Left lobe of liver (tissue), 2 donors: ENCODE measurements at regions not wholly inside any gene's neighbourhood (a gene's known extent, or its start where the extent isn't known, plus 50 kb on each side); places are given as distances from the start of the nearest gene placed in this dataset.
A peak's percentile ranks its signal among the peaks of the same experiment; 100 is the strongest.

ENCODE experiments used
- ATAC-seq: fragments of 200-7000 bp; cut with Tn5 transposase; one replicate; pipeline ENCODE4 v1.9.1; 2020; ENCODE audit warnings: mild to moderate bottlenecking, moderate library complexity
- DNase-seq: peaks from one replicate; pipeline ENCODE4 v3.0.0-alpha.2; 2020; ENCODE audit warnings: low spot score
- donor health status: DM: no; HTN: no; CAD: no; lungs with moderate emphysema.
- donor health status: DM: no; HTN: yes; CAD: no.

DNA sequence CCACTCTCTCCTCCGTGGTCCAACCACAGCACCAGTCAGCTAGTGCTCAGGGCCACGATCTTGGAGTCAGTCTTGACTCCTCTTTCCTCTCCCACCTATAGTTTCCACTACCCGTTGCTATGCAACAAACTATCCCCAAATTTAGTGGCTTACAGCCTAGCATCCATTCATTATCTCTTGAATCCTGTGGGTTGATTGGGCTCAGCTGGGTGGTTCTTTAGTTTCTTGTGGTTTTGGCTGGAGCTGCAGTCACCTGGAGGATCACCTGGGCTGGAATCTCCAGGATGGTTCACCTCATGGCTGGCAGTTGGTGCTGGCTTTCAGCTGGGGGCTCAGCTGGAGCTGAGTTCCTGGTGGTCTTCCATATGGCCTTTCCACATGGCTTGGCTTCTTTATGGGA, 149.9 kb downstream of the ASB1 start:
- ATAC-seq, result no peak
- DNase-seq, result no peak

- ATAC-seq, result no peak
Observed at GRCh38 chr2:238578256-238578655, 151.5 kb downstream of the ASB1 start.

DNA sequence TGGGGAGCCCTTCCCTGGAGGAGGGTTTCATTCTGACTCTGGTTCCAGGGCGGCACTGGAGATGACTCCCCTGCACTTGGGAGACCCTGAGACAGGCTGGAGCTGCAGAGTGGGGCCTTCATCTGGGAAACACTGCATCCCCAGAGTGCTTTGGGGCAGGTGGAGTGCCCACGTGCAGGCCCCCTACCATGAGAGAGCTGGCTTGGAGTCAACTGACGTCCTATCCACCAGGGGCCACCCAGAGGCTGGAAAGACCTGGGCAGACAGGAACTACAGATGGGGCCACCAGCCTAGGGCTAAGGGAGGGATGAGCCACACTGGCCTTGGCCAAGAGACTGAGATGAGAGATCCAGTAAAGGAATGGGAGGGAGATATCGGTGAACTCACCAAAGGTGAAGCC, 153.8 kb downstream of the ASB1 start:
- no peak for ATAC-seq
- DNase-seq, result no peak

More at GRCh38 chr2:238578256-238578655, 151.5 kb downstream of the ASB1 start:
- DNase-seq, result no peak

DNA sequence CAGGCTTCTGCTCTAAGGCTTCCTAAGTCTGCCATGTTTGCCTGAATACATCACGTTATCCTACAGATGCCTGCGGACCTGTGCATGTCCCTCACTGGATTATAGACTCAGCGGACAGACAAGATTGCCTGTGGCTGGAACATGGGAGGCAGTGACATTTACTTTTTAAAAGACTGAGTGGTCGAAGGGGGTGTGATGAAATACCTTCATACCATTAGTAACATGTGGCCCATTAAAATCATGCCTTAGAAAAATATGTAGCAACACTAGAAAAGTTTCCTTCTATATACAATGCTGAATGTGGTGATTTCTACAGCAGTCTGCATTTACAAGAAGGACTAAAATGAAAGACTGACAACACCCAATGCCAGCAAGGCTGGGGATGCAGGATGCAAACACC, 154.4 kb downstream of the ASB1 start:
- no peak for ATAC-seq

DNA sequence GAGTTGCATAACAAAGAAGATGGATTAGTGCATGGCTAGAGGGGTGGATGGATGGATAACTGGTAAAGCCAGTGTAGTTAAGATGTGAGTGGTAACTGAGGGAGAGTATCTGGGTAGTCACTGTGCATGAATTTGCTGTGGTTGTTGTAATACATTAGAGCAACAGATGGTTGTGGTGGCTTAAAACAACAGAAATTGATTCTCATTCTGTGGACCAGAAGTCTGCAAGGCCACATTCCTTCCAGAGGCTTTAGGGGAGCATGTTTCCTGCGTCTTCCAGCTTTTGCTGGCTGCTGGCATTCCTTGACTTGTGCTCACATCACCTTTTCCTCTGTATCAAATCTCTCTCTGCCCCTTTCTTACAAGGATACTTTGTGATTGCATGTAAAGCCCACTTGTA, 155.4 kb downstream of the ASB1 start:
- DNase-seq (no peak), ATAC-seq (no peak)

More for the DNA sequence above, 154.4 kb downstream of the ASB1 start:
- no peak for DNase-seq

DNA sequence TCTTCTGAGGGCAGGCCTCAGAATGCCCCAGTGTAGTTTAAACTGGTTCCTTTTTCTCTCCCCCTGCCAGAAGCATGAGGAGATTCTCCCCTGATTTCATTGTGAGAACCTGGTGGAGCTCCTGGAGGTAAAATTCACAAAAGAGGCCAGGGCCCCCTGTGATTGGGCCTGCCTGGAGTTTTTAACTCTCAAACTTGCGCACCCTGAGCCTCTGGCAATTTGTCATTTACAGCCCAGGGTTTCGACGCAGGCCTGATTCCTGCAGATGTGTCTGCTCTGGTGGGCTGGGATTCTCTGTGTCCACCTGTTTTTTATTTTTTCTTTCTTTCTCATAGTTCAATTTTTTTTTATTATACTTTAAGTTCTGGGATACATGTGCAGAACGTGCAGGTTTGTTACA, 157.9 kb downstream of the ASB1 start:
- DNase-seq, result no peak
- no peak for ATAC-seq

DNA sequence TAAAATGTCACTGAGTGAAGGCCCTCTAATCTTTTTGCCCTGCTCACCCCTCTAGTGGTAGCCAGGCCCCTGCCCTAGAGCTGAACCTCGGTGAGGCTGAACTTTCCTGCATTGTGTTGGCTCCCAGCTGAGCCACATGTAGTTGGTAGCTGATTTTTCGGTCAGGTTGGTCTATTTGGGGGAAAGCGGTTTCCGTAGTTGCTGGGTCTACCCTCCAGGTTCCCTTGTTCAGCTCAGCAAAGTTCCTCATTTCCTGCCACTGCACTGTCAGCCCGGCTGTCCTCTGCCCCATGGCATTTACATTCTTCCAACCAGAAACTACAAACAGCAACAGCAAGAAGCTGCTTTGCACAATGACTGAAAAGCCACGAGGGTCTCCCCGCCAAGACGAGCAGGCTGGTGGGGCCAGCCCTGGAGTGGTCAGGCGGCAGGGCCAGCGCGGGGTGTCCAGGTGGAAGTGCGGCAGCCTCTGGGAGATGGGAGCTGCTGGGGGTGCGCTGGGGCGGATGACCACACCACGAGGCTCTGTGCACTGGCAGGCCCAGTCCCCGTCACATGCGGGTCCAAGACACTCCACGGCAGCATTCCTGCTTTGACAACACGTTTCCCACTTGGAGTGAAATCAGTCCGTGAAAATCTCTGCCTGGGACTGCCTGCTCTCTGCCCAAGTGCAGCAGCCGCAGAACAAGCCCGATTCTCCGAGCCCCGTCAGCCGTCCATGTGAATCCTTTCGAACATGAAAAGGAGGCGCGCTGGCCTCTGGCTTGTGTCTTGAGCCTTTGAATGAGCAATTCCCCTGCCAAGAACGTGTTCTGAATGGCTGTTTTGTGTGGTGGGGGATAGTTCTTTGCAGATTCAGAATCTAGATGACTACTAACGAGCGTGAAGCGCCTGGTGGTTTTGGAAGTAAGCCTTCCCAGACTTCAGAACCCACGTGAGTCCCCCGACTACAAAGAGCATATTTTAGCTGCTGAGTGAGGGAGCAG, 159.4 kb downstream of the ASB1 start:
- ATAC-seq, result no peak
- DNase-seq, result no peak

DNA sequence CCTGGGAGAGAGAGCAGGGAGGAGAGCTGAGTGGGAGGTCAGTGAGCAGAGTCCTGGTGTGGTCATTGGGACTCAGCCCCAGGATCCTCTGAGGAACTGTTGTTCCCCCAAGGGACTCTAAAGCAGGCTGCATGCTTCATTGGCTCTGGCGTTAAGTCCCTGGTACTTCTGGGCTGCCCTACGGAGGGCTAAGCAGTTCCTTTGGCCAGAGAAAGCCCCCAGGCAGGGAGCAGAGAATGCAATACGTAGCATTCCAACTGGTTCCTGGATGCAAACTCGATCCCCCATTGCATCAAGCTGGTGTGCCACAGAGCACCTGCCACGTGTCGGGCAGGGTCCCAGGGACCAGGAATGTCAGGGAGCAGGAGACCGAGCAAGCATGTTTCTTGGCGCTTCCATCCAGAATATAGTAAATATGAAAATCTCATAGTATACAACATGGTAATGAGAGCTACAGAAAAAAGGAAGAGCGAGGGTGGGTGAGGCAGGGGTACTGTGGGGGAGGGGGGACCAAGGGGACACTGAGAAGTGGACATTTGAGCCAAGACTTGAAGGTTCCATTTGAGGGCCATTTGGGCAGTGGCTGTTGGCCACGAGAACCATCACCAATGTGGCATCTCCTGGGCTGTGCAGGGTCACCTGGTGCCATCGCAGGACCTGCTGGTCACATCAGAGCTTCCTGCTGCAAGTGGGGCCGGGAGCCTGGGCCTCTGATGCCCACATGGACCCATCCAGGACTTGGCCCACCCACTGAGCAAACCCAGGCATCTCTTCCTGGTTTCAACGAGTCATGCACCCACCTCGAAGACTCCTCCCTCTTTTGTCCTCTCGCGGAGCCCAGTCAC, 160.4 kb downstream of the ASB1 start:
- DNase-seq, result no peak
- no peak for ATAC-seq

DNA sequence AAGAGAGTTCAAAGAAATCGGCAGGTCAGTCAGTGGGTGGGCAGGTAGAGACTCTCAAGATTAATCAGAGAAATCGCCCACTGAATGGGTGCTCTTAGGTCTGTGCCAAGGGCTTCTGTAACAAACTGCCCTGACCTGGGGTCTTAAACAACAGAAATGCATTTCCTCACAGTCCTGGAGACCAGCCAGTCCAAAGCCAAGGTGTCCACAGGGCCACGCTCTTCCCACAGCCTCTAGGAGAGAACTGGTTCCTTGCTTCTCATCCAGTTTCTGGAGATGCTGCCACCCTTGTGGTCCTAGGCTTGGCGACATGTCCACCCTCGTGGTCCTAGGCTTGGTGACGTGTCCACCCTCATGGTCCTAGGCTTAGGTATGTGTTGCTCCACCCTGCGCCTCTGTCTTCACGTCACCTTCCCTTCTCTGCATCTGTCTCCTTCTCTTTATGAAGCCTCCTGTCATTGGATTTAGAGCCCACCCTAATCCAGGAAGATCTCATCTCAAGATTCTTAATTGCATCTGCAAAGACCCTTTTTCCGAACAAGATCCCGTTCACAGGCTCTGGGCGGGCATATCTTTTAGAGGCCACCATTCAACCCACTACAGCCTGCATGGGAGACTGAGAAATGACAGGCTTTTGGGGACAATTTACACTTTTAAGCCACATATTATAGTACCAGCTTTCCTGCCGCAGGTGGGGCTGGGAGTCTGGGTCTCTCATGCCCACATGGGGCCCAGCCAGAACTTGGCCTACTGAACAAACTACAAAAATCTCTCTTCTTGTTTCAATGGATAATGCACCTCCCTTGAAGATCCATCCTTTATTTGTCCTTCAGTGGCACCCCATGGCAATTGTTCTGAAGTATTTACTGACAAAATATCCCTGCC, 161.3 kb downstream of the ASB1 start:
- no peak for DNase-seq

GRCh38 chr2:238589591-238590460, 163.1 kb downstream of the ASB1 start:
- ATAC-seq (no peak), DNase-seq (no peak)

More for the DNA sequence above, 161.3 kb downstream of the ASB1 start:
- no peak for ATAC-seq

DNA sequence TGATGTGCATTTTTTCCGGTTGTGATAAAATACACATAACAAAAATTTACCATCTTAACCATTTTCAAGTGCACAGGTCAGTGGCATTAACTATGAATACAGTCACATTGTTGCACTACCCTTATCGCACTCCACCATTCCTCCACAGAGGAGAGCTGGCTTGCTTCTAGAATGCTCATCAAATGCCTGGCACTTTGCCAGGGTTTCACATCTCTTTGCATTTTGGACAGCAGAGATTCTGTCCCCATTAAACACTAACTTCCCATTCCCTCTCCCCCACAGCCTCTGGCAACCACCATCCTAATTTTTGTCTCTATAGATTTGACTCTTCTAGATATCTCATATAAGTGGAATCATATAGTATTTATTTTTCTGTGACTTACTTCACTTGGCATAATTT, 165.0 kb downstream of the ASB1 start:
- DNase-seq (no peak), ATAC-seq (no peak)

- no peak for DNase-seq
- no peak for ATAC-seq
Observed at GRCh38 chr2:238593236-238593635, 166.5 kb downstream of the ASB1 start.

DNA sequence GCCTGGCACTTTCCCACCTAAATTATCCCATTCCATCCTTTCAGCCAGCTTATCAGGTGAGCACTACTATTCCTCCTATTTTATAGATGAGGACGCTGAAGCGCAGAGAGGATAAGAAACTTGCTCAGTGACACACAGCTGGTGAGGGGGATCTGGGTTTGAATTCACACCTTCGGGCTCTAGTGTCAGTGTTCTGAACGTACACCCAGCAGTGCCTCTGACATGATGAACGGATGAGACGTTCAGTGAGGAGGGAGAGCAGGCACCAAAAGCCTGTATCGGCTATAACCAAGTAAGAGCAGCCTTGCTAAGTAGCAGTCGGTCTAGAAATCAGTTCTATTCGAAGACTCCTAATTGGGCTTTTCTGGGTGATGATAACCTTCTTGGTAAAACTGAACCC, 167.0 kb downstream of the ASB1 start:
- ATAC-seq, result no peak
- DNase-seq, result no peak

DNA sequence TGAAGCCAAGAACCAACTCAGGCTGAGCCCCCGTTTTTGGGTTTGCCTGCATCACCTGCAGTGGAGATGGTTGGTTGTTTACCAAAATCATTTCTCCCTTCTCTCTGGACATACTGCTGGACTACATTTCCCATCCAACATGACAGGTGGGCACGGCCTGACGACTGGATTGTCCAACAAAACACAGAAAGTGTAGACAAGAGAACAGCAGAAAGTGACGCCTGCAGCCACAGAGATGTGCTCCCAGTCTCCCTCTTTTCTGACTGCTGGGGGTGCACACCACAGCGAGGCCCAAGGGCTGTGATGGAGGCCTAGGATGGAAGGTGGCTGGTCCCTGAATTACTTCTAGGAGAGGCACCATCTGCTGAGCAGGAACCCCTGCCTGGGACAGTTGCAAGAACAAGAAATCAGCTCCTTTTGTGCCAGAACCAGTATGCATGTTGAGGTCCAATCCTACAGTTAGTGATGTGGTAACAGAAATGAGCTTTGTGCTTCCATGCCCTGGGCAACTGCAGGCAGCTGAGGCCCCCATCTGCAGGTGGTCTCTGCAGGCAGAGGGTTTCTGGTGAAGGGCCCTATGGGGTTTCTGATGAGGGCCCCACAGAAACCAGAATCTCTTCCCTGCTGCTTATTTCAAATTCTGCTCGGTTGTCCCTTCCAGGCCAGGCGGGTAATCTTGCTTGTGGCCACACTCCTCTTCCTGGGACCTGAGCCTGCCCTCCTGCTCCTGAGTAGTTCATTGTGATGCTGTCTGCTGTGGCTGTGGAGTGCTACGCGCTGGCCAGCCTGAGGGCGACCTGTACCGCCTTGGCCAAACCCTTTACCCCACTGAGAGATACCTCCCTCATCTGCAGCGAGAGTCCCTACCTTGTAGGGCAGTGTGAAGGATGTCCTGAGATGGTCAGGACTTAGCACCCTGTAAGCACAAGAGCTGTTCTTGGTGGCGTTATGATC, 168.3 kb downstream of the ASB1 start:
- ATAC-seq, result no peak
- DNase-seq, result no peak

DNA sequence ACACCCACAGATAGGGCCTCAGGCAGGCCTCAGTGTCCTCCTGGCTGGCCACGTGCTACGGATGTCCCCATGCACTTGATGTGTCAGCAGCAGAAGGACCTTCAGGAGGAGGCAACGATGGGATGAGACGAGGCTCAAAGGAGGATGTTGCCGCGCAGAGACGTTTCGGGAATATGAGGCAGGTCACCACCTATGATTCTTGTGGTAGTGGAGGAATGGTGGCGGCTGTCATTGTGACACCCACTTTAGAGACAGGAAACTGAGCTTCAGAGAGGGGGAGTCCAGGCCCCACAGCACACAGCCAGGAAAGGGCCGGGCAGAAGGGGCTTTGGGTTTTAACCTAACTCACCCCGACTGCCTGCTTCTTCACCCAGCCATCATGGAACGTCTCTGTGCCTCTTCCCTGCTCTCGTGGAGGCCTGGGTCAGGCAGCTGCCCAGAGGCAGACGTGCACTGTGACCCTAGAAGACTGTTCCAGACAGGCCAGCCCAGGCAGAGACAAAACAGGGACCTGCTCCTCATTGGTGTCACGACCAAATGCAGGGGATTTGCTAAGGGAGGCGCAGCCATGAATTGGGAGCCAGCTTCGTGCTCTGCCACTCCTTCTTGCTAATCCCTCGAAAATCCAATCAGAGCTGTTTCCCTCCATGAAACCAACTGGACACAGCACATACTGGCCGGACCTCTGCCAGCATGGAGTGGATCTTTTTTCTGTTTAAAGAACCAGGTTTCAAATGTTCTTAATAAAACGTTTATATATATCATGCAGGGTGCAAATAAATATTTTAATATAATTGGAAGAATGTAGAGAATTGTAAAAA, 169.2 kb downstream of the ASB1 start:
- DNase-seq (no peak), ATAC-seq (no peak)

DNA sequence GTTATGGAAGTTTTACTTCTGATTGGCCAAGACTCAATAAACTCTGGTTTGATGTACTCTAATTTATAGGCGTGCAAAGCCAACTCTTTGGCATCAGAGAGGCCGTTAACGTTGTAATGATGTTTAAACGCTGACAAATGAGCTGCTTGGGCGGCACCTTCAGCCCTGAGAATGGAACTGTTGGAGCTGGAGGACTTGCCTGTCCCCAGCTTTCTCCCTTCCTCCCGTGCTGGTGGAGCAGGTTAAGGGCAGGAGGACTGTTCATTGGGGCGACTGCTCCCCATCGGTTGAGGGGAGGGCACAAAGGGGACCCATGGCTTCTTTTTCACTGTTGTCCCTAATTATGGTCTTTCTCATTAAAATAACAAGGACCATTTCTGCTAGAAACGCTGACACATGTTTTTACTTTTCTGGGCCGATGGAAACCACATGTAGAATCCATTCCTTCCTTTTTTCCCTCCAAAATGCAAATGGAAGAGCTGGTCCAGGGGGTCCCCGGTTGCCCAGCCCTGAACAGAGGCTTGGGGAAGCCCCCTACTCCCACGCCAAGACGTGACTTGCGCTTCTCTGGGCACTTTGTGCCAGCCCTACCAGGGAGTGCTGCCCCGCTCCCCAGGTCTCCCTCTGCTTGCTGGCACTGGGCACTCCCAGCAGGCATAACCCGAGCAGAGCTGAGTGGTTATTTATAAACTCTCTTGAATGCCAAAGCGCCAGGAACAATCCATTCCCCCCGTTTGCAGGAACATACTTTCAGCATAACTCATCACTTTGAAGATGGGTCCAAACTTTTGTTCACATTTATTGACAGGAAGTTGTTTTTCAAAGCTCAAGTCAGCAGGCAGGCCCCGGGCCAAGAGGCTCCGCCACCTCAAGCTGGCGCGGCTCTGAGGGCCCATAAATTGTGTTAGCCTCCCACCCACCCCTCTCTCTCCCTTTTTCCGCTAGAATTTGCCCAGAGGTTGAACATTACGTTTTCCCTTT, 170.1 kb downstream of the ASB1 start:
- DNase-seq (no peak), ATAC-seq (peak; percentile 36)
